DMS153 (cell line): ENCODE measurements at regions not wholly inside any gene's neighbourhood (a gene's known extent, or its start where the extent isn't known, plus 50 kb on each side); places are given as distances from the start of the nearest gene placed in this dataset.
A peak's percentile ranks its signal among the peaks of the same experiment; 100 is the strongest.
"Not testable (repeated sequence)": the region's sequence is repeated elsewhere in the genome, so short reads cannot be mapped to it uniquely, and the experiment has no call there.

ENCODE experiments used
- DNase-seq: peaks from one replicate; lab custom pipeline; 2025; lab: John Stamatoyannopoulos, UW

GRCh38 chr2:159880729-159881128 lies 82.7 kb upstream of the CD302 start:
- no peak for DNase-seq

GRCh38 chr2:159879051-159879604 lies 81.1 kb upstream of the CD302 start:
- no peak for DNase-seq

DNA sequence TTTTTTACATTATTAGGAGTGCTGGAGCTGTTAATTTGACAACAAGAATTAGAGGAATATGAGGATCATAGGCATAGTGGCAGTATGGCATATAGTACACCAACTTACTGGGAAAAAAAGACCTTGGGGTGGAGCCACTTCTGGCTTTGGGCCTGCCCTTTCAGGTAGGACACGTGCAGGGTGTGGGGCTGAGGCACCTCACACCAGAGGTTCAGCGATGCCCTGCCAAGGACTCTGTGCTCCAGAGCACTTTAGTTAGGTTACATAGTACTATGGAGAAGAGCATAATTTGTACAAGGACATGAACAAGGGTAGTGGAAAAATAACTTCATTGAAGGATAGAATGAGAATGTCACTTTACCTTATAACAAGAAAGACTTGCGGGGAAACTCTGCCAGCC lies 77.1 kb upstream of the CD302 start:
- no peak for DNase-seq

- no peak for DNase-seq
These were observed 75.2 kb upstream of the CD302 start for GRCh38 chr2:159873258-159873657.

DNA sequence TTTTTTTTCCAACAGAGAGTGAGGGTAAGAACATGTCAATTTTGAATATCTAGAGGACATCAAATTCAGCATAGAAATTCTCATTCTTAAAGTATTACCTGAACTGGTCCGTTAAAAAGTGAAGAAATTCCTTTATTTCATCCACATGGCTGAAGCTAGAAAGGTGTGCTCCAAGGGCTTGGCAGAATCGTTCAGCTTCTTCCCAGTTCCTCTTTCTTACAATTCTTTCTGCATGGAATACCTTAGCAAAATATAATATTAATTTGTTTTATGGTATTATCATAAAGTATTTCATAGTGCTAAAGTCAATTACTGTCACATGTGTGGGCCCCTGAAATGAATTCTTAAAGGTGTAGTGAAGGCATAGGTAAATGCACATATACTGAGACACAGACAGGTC lies 74.3 kb upstream of the CD302 start:
- no peak for DNase-seq

GRCh38 chr2:159868598-159869159 lies 70.7 kb upstream of the CD302 start:
- not testable (repeated sequence) for DNase-seq

DNA sequence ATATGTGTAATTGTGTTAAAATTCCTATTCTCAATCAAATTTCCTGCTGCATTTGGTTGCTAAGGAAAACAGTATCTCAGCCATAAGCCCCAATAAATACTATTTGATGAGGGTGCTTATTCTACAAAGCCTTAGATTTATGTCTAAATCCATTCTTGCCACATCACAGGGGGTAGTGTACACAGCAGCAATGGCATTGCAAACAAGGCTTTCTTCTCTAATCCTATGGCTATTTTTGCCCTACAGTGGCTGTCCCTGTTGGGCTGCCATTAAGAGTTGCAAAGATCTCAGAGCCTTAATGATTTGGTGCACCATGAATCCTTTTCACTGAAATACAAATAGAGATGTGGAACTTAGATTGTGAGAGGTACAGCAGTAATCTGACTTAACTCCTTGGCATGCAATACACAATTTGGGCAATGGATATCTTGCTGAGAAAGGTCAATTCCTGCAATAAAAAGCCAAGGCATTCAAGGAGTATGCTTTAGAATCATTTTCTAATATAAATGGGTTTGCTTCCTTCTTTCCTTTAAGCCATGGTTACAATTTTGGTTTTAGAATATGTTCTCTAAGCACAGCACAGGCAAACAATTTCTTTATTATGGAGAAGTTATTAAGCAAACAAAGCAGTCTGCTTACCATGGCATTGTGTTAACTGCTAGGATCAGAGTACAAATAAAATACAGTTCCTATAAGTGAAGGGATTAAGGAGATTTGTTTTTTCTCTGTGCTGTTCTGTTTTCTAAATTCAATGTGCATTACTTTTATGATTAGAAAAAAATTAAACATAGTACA lies 69.8 kb upstream of the CD302 start:
- DNase-seq, result peak; percentile 79

DNA sequence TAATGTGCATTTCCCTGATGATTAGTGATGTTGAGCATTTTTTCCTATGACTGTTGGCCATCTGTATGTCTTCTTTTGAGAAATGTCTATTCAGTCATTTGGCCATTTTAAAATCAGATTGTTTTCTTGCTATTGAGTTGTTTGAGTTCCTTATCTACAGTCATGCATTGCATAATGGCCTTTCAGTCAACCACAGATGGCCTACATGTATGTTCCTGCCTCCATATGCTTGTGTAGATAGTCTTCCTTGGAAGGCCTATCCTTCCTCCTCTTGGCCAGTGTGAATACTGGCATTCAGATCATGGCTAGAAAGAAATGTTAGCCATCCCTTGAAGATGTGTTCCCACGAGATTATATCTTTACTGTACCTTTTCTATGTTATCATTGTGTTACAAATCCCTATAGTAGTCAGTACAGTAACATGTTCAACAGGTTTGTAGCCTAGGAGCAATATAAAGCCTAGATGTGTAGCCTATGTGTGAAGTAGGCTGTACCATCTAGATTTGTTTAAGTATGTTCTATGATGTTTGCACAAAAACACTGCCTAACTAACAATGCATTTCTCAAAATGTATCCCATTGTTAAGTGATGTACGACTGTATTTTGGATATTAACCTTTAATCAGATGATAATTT lies 65.6 kb upstream of the CD302 start:
- no peak for DNase-seq

- DNase-seq, result no peak
These were observed 62.7 kb upstream of the CD302 start for GRCh38 chr2:159860581-159861310.

GRCh38 chr2:159859583-159859982 lies 61.6 kb upstream of the CD302 start:
- DNase-seq, result no peak

DNA sequence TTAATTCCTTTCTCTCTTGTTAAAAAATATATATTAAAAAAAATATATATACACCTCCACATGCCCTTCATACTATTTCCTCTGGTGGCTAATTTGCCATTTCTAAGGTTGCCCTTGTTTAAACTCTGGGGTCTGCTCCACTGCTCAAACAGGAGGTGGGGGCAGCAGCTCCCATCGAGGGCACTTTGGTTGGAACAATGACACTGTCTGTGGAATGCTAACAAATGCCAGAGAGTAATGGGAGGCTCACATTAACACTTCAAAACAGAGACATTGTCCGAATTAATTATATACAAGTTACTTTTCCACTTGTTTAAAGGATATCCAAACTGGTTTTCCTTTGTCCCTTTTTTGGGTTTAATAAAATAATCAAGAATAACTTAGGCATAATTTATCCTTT lies 58.8 kb upstream of the CD302 start:
- no peak for DNase-seq

- no peak for DNase-seq
These were observed 57.6 kb upstream of the CD302 start for GRCh38 chr2:159855557-159856061.

DNA sequence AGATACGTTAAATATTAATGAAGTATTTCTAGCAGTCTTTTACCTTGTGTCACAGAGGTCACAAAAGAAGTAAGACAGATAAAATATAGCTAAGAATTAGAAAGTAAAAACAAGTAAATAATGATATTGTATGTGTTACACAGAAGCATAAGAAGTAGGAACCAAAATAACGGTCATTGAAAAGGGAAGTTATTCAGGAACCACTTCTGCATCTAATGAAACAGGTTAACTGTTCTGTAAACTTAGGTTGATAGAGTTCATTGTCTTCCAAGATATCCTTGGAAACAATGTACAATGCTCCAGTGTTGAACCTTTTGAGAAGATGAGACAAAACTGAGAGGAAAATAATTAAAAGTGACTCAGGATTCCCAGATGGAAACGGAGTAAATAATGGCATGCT lies 57.1 kb upstream of the CD302 start:
- DNase-seq, result no peak

DNA sequence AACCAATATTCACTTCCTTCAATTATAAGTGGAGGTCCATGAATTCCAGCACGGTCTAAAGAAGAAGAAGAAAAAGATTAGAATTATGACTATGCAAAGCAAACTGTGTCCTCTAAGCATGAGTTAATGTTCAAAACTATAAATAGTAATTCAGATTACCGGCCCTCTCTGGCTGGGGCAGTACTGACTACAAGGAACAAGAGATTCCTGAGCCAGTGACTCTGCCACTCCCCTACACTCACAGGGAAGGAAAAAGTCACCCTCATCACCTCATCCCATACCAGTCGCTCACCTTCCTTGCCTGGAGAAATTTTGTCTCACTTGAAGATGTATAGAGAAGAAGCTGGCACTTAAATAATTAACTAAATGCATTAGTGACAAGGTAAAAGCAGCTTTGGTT lies 56.5 kb upstream of the CD302 start:
- no peak for DNase-seq

GRCh38 chr2:159853101-159853500 lies 55.1 kb upstream of the CD302 start:
- DNase-seq, result no peak

DNA sequence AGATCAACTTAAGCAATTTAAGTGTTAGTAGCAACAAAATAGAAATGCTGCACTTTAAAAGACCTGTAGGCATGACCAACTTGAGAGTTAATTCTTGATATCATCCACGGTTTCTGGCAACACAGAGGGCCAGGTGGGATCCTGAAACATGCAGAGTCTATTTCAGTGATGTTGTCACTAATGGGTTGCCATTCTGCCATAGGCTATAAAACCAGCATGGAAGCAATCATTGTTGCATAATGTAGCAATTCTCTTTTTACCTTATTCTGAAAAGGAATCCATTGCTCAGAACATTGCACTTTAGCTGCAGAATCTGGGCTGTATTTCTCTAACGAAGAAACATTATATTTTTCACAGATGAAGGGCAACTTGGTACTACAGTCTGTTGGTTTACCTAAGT lies 53.9 kb upstream of the CD302 start:
- no peak for DNase-seq

DNA sequence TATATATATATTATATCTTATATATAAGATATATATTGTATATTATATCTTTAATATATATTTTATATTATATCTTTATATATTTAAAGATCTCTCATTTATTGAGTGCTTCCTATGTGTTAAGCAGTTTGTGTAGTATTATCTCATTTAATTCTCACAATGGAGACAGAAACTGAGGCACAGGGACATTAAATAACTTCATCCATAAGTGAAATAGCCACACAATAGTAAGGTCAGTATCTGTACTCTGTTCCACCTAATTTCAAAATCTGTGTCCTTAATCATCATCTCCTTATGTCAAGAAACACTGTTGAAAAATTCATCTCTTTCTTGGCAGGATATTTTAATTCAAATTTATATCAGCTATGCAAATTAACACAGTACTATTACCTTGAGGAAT lies 52.8 kb upstream of the CD302 start:
- DNase-seq, result no peak

DNA sequence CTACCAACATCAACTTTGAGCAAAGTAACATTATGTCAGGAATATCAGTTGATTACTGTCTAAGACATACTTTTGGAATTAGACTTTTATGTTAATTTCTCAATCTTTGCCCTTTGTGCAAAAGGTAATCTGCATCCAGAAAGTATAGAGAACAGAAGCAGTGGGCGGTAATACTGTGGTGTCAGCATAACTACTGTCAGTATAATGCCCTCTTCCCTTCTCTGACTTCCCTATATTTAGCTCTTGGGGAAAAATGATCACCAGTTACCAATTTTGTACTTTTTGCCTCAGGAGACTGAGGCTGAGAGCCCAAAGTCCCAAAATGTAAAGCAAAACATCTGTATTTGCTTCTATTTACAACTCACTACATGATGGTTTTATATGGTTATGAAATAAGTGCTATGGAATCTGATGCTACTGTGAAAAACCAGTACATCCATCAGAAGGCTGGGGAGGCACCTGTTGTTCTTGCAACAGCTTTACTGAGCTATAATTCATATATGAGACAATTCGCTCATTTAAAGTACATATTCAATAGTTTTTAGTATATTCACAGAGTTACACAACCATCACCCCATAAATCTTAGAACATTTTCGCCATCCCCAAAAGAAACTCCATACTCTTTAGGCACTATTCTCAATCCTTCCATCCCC lies 51.3 kb upstream of the CD302 start:
- no peak for DNase-seq
